A673 (cell line): ENCODE measurements at regions not wholly inside any gene's neighbourhood (a gene's known extent, or its start where the extent isn't known, plus 50 kb on each side); places are given as distances from the start of the nearest gene placed in this dataset.

Experiments used
- BruUV-seq: library from RNA; stranded (reverse); fragments of 400-500 nt; replicated peaks from 2 replicates; lab custom pipeline; 2021; lab: Mats Ljungman, UMichigan
- CTCF ChIA-PET: fragments of 300-600 bp; sonication (Branson Sonifier 250); formaldehyde crosslinking; loops from one replicate; lab custom pipeline; 2022; ENCODE audit warnings: antibody characterized with exemption; lab: Charles Lee
- POLR2A ChIA-PET: fragments of 300-600 bp; sonication (Branson Sonifier 250); formaldehyde crosslinking; loops from one replicate; lab custom pipeline; 2022; ENCODE audit warnings: antibody characterized with exemption; ENCODE audit not compliant: low non-redundant PET; lab: Charles Lee
- DNase-seq: peaks from one replicate; pipeline ENCODE4 v3.0.0-alpha.2; 2015; ENCODE audit warnings: low spot score
- H3K27ac ChIP-seq: fragments of 200-600 bp; sonication (generic); 2 replicates; pipeline ENCODE4 v1.5.1; 2016; ENCODE audit warnings: mixed run types, low read depth, mild to moderate bottlenecking, mixed read lengths, antibody characterized with exemption, low read length; ENCODE audit not compliant: poor library complexity, severe bottlenecking
- H3K27me3 ChIP-seq: fragments of 200-600 bp; sonication (generic); replicated peaks from 2 replicates; pipeline ENCODE4 v1.6.1; 2017; ENCODE audit warnings: mixed run types, low read depth, mild to moderate bottlenecking, mixed read lengths, antibody characterized with exemption, low read length; ENCODE audit not compliant: insufficient read depth, poor library complexity
- H3K36me3 ChIP-seq: fragments of 200-600 bp; sonication (generic); 2 replicates; pipeline ENCODE4 v1.6.1; 2016; ENCODE audit warnings: mixed run types, mild to moderate bottlenecking, mixed read lengths, antibody characterized with exemption, low read length; ENCODE audit not compliant: insufficient read depth, poor library complexity, severe bottlenecking
- H3K4me1 ChIP-seq: fragments of 200-600 bp; sonication (generic); 2 replicates; pipeline ENCODE4 v1.6.1; 2017; ENCODE audit warnings: mixed run types, mild to moderate bottlenecking, mixed read lengths, antibody characterized with exemption, low read length; ENCODE audit not compliant: insufficient read depth, poor library complexity, severe bottlenecking
- H3K4me3 ChIP-seq: fragments of 200-600 bp; sonication (generic); 2 replicates; pipeline ENCODE4 v1.5.1; 2016; ENCODE audit warnings: low read depth, mixed run types, mild to moderate bottlenecking, mixed read lengths, low read length; ENCODE audit not compliant: poor library complexity, severe bottlenecking
- H3K9me3 ChIP-seq: fragments of 200-600 bp; sonication (generic); 2 replicates; pipeline ENCODE4 v1.6.1; 2016; ENCODE audit warnings: mixed run types, low read depth, mild to moderate bottlenecking, mixed read lengths, antibody characterized with exemption, low read length; ENCODE audit not compliant: poor library complexity, severe bottlenecking
- EZH2 ChIP-seq: fragments of 200-600 bp; sonication (generic); IDR thresholded peaks from 2 replicates; pipeline ENCODE4 v1.6.1; 2017; ENCODE audit warnings: borderline replicate concordance, low read depth, mild to moderate bottlenecking, mixed read lengths, antibody characterized with exemption, low read length; ENCODE audit not compliant: poor library complexity, severe bottlenecking
- intact Hi-C: fragments of 100-400 bp; cut with micrococcal nuclease; formaldehyde crosslinking; loops from one replicate; pipeline ENCODE4 v1.10.0; 2022; ENCODE audit not compliant: unreplicated experiment
- TF ChIP-seq, protein P1 (sequence below): fragments of 300-800, 200-600 bp; sonication (generic); conservative IDR thresholded peaks from 2 replicates; pipeline ENCODE4 v1.5.1; 2017; ENCODE audit warnings: low read depth, mild to moderate bottlenecking, antibody characterized with exemption, low read length, moderate library complexity, mixed read lengths

DNA sequence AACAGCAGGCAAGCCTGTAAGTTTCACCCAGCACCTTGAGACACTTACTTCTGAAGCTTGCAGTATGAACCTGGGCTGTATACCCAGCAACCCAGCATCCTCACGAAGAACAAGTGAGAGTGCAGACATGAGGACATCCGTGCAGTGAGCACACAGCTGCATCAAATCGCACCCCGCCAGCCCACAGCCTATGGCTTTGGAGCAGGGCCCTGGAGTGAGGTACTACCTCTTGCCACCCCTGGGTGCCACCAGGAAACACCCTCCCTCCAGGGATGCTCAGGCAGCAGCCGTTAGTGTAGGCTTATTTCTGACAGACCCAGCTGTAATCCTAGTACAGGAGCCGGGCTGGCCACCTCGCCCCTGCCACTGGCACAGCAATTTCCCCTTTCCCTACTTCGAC, 81.4 kb downstream of the ATPSCKMT start:
- intact Hi-C loops, result no loop called here
- ChIA-PET POLR2A (no interaction called here), CTCF (no interaction called here)
- TF ChIP-seq EZH2, result no peak
- TF ChIP-seq, protein P1, sequence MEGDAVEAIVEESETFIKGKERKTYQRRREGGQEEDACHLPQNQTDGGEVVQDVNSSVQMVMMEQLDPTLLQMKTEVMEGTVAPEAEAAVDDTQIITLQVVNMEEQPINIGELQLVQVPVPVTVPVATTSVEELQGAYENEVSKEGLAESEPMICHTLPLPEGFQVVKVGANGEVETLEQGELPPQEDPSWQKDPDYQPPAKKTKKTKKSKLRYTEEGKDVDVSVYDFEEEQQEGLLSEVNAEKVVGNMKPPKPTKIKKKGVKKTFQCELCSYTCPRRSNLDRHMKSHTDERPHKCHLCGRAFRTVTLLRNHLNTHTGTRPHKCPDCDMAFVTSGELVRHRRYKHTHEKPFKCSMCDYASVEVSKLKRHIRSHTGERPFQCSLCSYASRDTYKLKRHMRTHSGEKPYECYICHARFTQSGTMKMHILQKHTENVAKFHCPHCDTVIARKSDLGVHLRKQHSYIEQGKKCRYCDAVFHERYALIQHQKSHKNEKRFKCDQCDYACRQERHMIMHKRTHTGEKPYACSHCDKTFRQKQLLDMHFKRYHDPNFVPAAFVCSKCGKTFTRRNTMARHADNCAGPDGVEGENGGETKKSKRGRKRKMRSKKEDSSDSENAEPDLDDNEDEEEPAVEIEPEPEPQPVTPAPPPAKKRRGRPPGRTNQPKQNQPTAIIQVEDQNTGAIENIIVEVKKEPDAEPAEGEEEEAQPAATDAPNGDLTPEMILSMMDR, result no peak
- H3K27me3 ChIP-seq, result no peaks in the 10 kb centered on the region
- no peak for DNase-seq
- BruUV-seq, result no TSS peak
- H3K4me3 ChIP-seq, result no peak overlapping the region
- no peaks in the 10 kb centered on the region for H3K9me3 ChIP-seq
- H3K4me1 ChIP-seq, result no peaks in the 10 kb centered on the region
- no peak overlapping the region for H3K27ac ChIP-seq
- H3K36me3 ChIP-seq, result no peaks in the 10 kb centered on the region

DNA sequence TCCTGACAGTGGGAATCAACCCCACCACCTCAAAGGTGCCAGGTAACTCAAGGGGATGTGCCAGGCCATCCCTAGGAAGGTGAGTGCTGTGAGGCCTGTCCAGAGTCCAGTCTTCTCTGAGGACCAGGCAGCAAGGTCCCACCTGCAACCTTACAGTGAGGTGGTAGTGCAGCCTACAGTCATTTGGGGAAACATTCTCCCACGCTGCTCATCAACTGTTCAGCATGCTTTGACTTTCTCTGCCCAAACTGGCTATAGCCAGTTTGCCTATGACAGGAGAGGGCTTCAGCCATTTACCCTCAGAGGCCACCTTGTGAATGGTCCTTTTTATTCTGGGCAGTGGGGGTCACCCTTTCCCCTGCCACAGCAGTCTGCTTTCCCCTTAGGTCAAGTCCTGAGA, 81.9 kb downstream of the ATPSCKMT start:
- Histone ChIP-seq H3K27ac (no peak overlapping the region), H3K4me1 (no peaks in the 10 kb centered on the region), H3K4me3 (no peak overlapping the region), H3K36me3 (no peaks in the 10 kb centered on the region), H3K27me3 (no peaks in the 10 kb centered on the region), H3K9me3 (no peaks in the 10 kb centered on the region)
- no TSS peak for BruUV-seq
- ChIA-PET CTCF (no interaction called here), POLR2A (no interaction called here)
- DNase-seq, result no peak
- TF ChIP-seq EZH2, result no peak
- TF ChIP-seq, protein P1, result no peak
- intact Hi-C loops, result no loop called here

DNA sequence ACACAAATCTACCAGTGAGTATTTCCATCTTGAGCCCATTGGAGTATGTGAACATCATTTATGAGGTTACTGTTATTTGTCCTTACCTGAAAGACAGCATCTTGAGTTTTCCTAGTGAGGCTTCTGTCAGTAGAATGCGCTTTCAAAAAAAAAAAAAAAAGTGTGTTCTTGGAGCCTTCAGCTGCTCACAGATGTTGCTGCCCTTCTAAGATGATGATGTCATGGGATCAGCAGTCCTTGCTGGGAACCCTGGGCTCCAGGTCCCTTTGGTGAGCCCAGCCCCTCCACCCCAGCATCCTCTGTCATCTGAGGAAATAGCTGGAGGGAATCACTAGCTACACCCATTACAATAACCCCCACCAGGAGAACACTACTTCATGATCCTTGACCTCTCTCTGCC, 83.3 kb downstream of the ATPSCKMT start:
- intact Hi-C loops, result no loop called here
- TF ChIP-seq, protein P1, result no peak
- no peak for TF ChIP-seq EZH2
- Histone ChIP-seq H3K27ac (no peak overlapping the region), H3K27me3 (peaks cover 12% of the 10 kb centered on the region), H3K36me3 (no peaks in the 10 kb centered on the region), H3K9me3 (no peaks in the 10 kb centered on the region), H3K4me3 (no peak overlapping the region), H3K4me1 (no peaks in the 10 kb centered on the region)
- DNase-seq, result no peak
- ChIA-PET CTCF (no interaction called here), POLR2A (no interaction called here)
- no TSS peak for BruUV-seq
